GM21367 (cell line): ENCODE measurements at regions not wholly inside any gene's neighbourhood (a gene's known extent, or its start where the extent isn't known, plus 50 kb on each side); places are given as distances from the start of the nearest gene placed in this dataset.
"Not testable (repeated sequence)": the region's sequence is repeated elsewhere in the genome, so short reads cannot be mapped to it uniquely, and the experiment has no call there.

ENCODE experiments used
- ATAC-seq: cut with Tn5 transposase; IDR thresholded peaks from one replicate; pipeline ENCODE4 v1.9.1; 2021; ENCODE audit not compliant: unreplicated experiment

GRCh38 chr4:33740871-33741270 lies 2503.4 kb downstream of the ARAP2 start:
- not testable (repeated sequence) for ATAC-seq

- no peak for ATAC-seq
Observed at GRCh38 chr4:33746979-33747378, 2497.3 kb downstream of the ARAP2 start.

GRCh38 chr4:33751050-33751449 lies 2493.3 kb downstream of the ARAP2 start:
- ATAC-seq: no peak

- ATAC-seq: no peak
Observed at GRCh38 chr4:33772582-33772981, 2471.7 kb downstream of the ARAP2 start.

GRCh38 chr4:33780952-33781791 lies 2463.1 kb downstream of the ARAP2 start:
- ATAC-seq: no peak

- ATAC-seq: no peak
Observed at GRCh38 chr4:33785843-33786242, 2458.5 kb downstream of the ARAP2 start.

GRCh38 chr4:33802578-33802977 lies 2441.7 kb downstream of the ARAP2 start:
- no peak for ATAC-seq

GRCh38 chr4:33825685-33826084 lies 2418.6 kb downstream of the ARAP2 start:
- ATAC-seq: no peak

GRCh38 chr4:33829356-33829755 lies 2415.0 kb downstream of the ARAP2 start:
- ATAC-seq: not testable (repeated sequence)

- no peak for ATAC-seq
Observed at GRCh38 chr4:33831442-33832066, 2412.8 kb downstream of the ARAP2 start.

- not testable (repeated sequence) for ATAC-seq
Observed at GRCh38 chr4:33835764-33836163, 2408.6 kb downstream of the ARAP2 start.

- no peak for ATAC-seq
Observed at GRCh38 chr4:33837043-33837838, 2407.1 kb downstream of the ARAP2 start.

- no peak for ATAC-seq
Observed at GRCh38 chr4:33841120-33841519, 2403.2 kb downstream of the ARAP2 start.

- ATAC-seq: no peak
Observed at GRCh38 chr4:33850371-33850902, 2393.9 kb downstream of the ARAP2 start.

- not testable (repeated sequence) for ATAC-seq
Observed at GRCh38 chr4:33853670-33854069, 2390.6 kb downstream of the ARAP2 start.

- no peak for ATAC-seq
Observed at GRCh38 chr4:33864290-33864859, 2379.9 kb downstream of the ARAP2 start.

GRCh38 chr4:33873791-33874190 lies 2370.5 kb downstream of the ARAP2 start:
- ATAC-seq: no peak

GRCh38 chr4:33878710-33879109 lies 2365.6 kb downstream of the ARAP2 start:
- ATAC-seq: no peak

- ATAC-seq: no peak
Observed at GRCh38 chr4:33881176-33881575, 2363.1 kb downstream of the ARAP2 start.

GRCh38 chr4:33882246-33882990 lies 2361.9 kb downstream of the ARAP2 start:
- no peak for ATAC-seq
